GM12892 (cell line): ENCODE measurements at regions not wholly inside any gene's neighbourhood (a gene's known extent, or its start where the extent isn't known, plus 50 kb on each side); places are given as distances from the start of the nearest gene placed in this dataset.

Experiments
- POLR2A ChIP-seq: IDR thresholded peaks from 2 replicates; pipeline ENCODE4 v1.6.1; 2011; ENCODE audit warnings: low read depth, low read length, control low read depth
- POLR2AphosphoS5 ChIP-seq: IDR thresholded peaks from 2 replicates; pipeline ENCODE4 v1.6.1; 2011; ENCODE audit warnings: low read depth, low read length, control low read depth
- TAF1 ChIP-seq: IDR thresholded peaks from 2 replicates; pipeline ENCODE4 v1.6.1; 2011; ENCODE audit warnings: low read depth, mild to moderate bottlenecking, control low read depth, low read length, borderline replicate concordance

DNA sequence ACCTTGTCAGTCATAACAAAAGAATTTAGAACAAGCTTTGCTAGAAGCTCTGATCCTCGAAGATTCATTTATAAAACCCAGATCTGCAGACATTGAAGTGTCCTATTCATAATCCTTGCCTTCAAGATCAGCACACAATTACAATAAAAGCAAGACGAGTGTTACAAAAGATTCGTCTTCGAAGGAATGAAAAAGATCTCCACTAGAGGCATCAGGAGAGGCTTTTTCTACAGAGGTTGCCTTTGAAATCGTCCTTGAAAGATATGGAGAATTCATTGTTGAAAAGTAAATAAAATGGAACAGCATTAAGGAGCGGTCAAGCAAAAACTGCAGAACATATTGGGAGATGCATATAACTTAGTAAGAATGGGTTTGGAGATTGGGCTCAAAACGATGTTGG lies 146.4 kb downstream of the BMP4 start:
- TF ChIP-seq POLR2A, result no peak
- no peak for TF ChIP-seq POLR2AphosphoS5
- TF ChIP-seq TAF1, result no peak
